GM21515 (cell line): ENCODE measurements at regions not wholly inside any gene's neighbourhood (a gene's known extent, or its start where the extent isn't known, plus 50 kb on each side); places are given as distances from the start of the nearest gene placed in this dataset.
"Not testable (repeated sequence)": the region's sequence is repeated elsewhere in the genome, so short reads cannot be mapped to it uniquely, and the experiment has no call there.

ENCODE experiments used
- ATAC-seq: cut with Tn5 transposase; IDR thresholded peaks from one replicate; pipeline ENCODE4 v1.9.1; 2021; ENCODE audit not compliant: unreplicated experiment

GRCh38 chr11:19627566-19627965 is 85.1 kb upstream of the NAV2 start:
- no peak for ATAC-seq

- no peak for ATAC-seq
These were observed 87.2 kb upstream of the NAV2 start for GRCh38 chr11:19625438-19625837.

GRCh38 chr11:19617696-19618523 is 94.7 kb upstream of the NAV2 start:
- ATAC-seq = no peak

GRCh38 chr11:19615341-19616183 is 97.1 kb upstream of the NAV2 start:
- no peak for ATAC-seq

- ATAC-seq = no peak
These were observed 98.2 kb upstream of the NAV2 start for GRCh38 chr11:19614370-19614940.

- not testable (repeated sequence) for ATAC-seq
These were observed 100.6 kb upstream of the NAV2 start for GRCh38 chr11:19612025-19612424.

- ATAC-seq = no peak
These were observed 104.8 kb upstream of the NAV2 start for GRCh38 chr11:19607656-19608360.

GRCh38 chr11:19606856-19607655 is 105.6 kb upstream of the NAV2 start:
- ATAC-seq = no peak

- no peak for ATAC-seq
These were observed 106.9 kb upstream of the NAV2 start for GRCh38 chr11:19605520-19606371.

GRCh38 chr11:19604679-19605375 is 107.8 kb upstream of the NAV2 start:
- ATAC-seq = no peak

- ATAC-seq = no peak
These were observed 108.9 kb upstream of the NAV2 start for GRCh38 chr11:19603771-19604170.

- ATAC-seq = no peak
These were observed 109.7 kb upstream of the NAV2 start for GRCh38 chr11:19602891-19603290.

- no peak for ATAC-seq
These were observed 110.2 kb upstream of the NAV2 start for GRCh38 chr11:19602406-19602805.

GRCh38 chr11:19601235-19601634 is 111.4 kb upstream of the NAV2 start:
- no peak for ATAC-seq

GRCh38 chr11:19599681-19600080 is 113.0 kb upstream of the NAV2 start:
- no peak for ATAC-seq

GRCh38 chr11:19598876-19599486 is 113.7 kb upstream of the NAV2 start:
- ATAC-seq = no peak

- no peak for ATAC-seq
These were observed 114.2 kb upstream of the NAV2 start for GRCh38 chr11:19598456-19598855.

GRCh38 chr11:19597876-19598275 is 114.8 kb upstream of the NAV2 start:
- no peak for ATAC-seq
